GM06990 (cell line): ENCODE measurements at regions not wholly inside any gene's neighbourhood (a gene's known extent, or its start where the extent isn't known, plus 50 kb on each side); places are given as distances from the start of the nearest gene placed in this dataset.

ENCODE experiments used
- DNase-seq: peaks from one replicate; pipeline ENCODE4 v3.0.0-alpha.2; 2011; ENCODE audit not compliant: insufficient read length; ENCODE audit errors: extremely low read depth
- H3K27me3 ChIP-seq: replicated peaks from 2 replicates; pipeline ENCODE4 v1.6.0; 2011; ENCODE audit warnings: low read length; ENCODE audit not compliant: control insufficient read depth, insufficient read depth
- H3K36me3 ChIP-seq: 2 replicates; pipeline ENCODE4 v1.5.1; 2011; ENCODE audit warnings: low read length; ENCODE audit not compliant: control insufficient read depth, insufficient read depth
- H3K4me3 ChIP-seq: replicated peaks from 2 replicates; pipeline ENCODE4 v1.5.1; 2011; ENCODE audit warnings: low read depth, mild to moderate bottlenecking, control low read depth, low read length
- TF ChIP-seq, protein P1 (sequence below): IDR thresholded peaks from 2 replicates; pipeline ENCODE4 v1.5.1; 2011; ENCODE audit warnings: low read length, control low read depth, mild to moderate bottlenecking, inconsistent platforms; ENCODE audit not compliant: insufficient read depth, poor library complexity, severe bottlenecking

DNA sequence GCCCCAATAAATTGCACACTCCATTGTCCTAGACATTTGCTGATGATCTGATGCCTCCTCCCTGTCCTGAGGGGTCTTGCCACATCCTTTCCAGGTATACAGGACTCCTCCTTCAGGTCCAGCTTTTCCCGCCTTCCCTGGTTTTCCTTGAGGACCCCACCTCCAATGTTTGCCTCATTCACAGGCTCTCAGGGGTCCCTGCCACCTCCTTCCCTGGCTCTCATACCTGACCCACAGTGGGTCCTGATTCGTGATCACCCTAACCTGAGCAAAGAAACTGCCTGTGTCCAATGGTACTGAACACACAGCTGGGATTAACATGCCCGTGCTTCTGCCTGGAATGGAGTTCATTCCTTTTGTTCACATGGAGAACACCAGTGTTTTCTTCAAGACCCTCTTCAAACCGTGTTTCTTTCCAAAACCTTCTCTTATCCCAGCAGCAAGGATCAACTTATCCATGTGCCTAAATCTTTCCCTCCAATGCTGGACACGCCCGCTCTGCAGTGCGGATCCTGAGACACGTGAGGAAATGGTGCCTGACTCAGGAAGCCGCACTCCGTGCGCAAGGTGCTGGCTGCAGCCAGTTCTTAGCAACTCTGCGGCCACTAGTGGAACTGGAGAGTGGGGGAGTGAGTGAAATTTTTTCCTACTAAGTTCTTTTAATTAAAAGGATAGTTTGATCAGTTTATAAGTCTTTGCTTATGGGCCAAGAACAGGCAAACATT lies 354.6 kb upstream of the SHH start:
- Histone ChIP-seq H3K27me3 (no peaks in the 10 kb centered on the region), H3K36me3 (no peaks in the 10 kb centered on the region), H3K4me3 (no peak overlapping the region)
- TF ChIP-seq, protein P1, sequence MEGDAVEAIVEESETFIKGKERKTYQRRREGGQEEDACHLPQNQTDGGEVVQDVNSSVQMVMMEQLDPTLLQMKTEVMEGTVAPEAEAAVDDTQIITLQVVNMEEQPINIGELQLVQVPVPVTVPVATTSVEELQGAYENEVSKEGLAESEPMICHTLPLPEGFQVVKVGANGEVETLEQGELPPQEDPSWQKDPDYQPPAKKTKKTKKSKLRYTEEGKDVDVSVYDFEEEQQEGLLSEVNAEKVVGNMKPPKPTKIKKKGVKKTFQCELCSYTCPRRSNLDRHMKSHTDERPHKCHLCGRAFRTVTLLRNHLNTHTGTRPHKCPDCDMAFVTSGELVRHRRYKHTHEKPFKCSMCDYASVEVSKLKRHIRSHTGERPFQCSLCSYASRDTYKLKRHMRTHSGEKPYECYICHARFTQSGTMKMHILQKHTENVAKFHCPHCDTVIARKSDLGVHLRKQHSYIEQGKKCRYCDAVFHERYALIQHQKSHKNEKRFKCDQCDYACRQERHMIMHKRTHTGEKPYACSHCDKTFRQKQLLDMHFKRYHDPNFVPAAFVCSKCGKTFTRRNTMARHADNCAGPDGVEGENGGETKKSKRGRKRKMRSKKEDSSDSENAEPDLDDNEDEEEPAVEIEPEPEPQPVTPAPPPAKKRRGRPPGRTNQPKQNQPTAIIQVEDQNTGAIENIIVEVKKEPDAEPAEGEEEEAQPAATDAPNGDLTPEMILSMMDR: no peak
- no peak for DNase-seq

DNA sequence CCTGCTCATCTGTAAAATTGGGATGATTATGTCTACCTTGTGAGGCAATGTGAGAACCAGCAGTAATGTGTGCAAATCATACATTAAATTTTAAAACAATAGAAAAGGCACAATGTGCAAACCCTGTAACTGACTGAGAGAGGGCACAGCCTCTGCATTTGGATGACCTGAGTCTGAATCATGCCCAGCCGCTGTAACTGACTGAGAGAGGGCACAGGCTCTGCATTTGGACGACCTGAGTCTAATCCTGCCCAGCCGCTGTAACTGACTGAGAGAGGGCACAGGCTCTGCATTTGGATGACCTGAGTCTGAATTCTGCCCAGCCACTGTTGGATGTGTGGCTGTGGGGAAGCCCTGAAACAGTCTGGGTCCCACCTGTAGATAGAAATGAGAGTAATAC lies 351.5 kb upstream of the SHH start:
- no peak overlapping the region for H3K4me3 ChIP-seq
- TF ChIP-seq, protein P1: no peak
- no peak for DNase-seq
- no peaks in the 10 kb centered on the region for H3K36me3 ChIP-seq
- H3K27me3 ChIP-seq: no peaks in the 10 kb centered on the region

DNA sequence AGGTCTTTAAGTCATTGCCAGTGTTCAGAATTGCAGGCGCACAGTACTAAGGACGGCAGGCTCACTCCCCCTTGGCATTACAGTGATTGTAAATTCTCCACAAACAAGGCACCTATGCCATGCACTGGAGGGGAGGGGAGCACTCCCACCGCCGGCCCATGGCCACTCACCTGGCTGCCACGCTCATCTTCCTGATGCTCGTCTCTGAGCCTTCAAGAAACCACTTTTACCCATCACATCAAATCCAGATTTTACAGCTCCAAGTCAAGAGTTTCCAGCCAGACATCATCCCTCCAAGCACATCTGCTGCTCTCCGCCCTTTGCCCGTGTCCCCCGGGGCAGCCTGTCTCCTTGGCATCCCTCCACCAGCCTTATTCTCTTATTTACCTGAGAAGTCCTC lies 350.2 kb upstream of the SHH start:
- no peak for DNase-seq
- Histone ChIP-seq H3K36me3 (no peaks in the 10 kb centered on the region), H3K4me3 (no peak overlapping the region), H3K27me3 (no peaks in the 10 kb centered on the region)
- TF ChIP-seq, protein P1: no peak

DNA sequence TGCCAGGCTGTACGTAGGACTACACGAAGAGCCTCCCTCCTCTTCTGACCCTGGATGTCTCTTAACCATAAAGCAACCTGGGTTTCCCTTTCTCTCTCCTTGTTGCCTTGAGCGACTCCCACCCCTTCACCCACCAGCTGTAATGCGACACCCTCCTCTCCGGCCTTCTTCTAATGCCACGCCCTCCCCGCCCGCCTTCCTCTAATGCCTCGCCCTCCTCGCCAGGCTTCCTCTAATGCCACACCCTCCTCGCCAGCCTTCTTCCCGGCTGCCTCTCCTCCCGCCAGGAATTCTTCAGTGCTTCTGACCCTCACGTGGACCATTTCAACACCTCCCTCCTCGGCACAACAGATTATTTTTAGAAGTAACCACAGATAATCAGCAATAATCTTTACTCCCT lies 348.5 kb upstream of the SHH start:
- H3K27me3 ChIP-seq: no peaks in the 10 kb centered on the region
- TF ChIP-seq, protein P1: no peak
- no peak overlapping the region for H3K4me3 ChIP-seq
- no peak for DNase-seq
- H3K36me3 ChIP-seq: no peaks in the 10 kb centered on the region

DNA sequence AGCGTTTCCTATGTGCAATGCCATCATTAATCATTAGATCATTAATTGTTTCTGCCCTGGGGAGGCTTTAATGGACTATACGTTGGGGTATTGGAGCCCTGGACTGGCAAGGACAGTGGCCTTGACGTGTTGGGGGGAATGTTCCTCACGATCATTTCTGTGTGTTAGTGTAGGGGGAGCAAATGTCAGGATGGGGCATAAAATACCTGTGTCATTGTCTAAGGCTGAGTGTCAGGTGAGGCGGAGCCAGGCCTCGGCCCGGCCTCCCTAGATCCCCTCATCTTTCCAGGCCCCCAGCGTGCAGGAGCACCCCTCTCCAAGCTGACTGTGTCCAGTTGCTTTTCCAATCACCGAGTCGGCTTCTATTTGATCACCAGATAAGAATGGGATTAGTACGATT lies 346.4 kb upstream of the SHH start:
- H3K36me3 ChIP-seq: no peaks in the 10 kb centered on the region
- no peaks in the 10 kb centered on the region for H3K27me3 ChIP-seq
- TF ChIP-seq, protein P1: no peak
- no peak overlapping the region for H3K4me3 ChIP-seq
- DNase-seq: no peak

DNA sequence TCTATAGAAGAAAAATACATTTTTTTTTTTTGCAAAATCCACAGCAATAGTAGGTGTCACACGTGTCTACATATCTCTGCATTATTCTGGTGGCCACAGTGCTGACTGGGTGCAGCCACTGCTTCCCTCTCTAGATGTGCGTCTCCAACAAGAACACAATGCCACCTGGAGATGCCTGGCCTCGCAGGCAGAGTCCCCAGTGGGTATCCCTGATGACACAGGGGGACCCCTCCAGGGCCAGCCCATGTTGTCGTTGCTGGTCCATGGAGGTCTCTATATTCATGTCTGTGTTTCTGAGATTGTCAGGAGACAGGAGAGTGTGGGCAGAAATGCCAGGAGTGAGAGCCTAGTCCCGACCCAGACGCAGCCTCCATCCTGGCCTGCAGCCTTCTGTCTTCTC lies 345.9 kb upstream of the SHH start:
- H3K4me3 ChIP-seq: no peak overlapping the region
- no peaks in the 10 kb centered on the region for H3K36me3 ChIP-seq
- TF ChIP-seq, protein P1: no peak
- no peak for DNase-seq
- no peaks in the 10 kb centered on the region for H3K27me3 ChIP-seq
